GM18868 (cell line): ENCODE measurements at regions not wholly inside any gene's neighbourhood (a gene's known extent, or its start where the extent isn't known, plus 50 kb on each side); places are given as distances from the start of the nearest gene placed in this dataset.
A peak's percentile ranks its signal among the peaks of the same experiment; 100 is the strongest.
"Not testable (repeated sequence)": the region's sequence is repeated elsewhere in the genome, so short reads cannot be mapped to it uniquely, and the experiment has no call there.

Experiments
- ATAC-seq: cut with Tn5 transposase; IDR thresholded peaks from one replicate; pipeline ENCODE4 v1.9.1; 2021; ENCODE audit warnings: mild to moderate bottlenecking, moderate library complexity; ENCODE audit not compliant: unreplicated experiment

- ATAC-seq: no peak
These were observed 492.9 kb upstream of the ADGRL2 start for GRCh38 chr1:81307786-81308185.

- peak; percentile 55 for ATAC-seq
These were observed 494.7 kb upstream of the ADGRL2 start for GRCh38 chr1:81305997-81306452.

GRCh38 chr1:81304187-81304586 lies 496.5 kb upstream of the ADGRL2 start:
- no peak for ATAC-seq

GRCh38 chr1:81299892-81300291 lies 500.8 kb upstream of the ADGRL2 start:
- no peak for ATAC-seq

GRCh38 chr1:81298266-81298665 lies 502.5 kb upstream of the ADGRL2 start:
- ATAC-seq: no peak

- no peak for ATAC-seq
These were observed 504.1 kb upstream of the ADGRL2 start for GRCh38 chr1:81296601-81297000.

- no peak for ATAC-seq
These were observed 510.4 kb upstream of the ADGRL2 start for GRCh38 chr1:81290326-81290725.

GRCh38 chr1:81288689-81289088 lies 512.0 kb upstream of the ADGRL2 start:
- ATAC-seq: no peak

GRCh38 chr1:81287411-81288080 lies 513.2 kb upstream of the ADGRL2 start:
- no peak for ATAC-seq

GRCh38 chr1:81270051-81270450 lies 530.7 kb upstream of the ADGRL2 start:
- no peak for ATAC-seq

GRCh38 chr1:81264976-81265375 lies 535.8 kb upstream of the ADGRL2 start:
- no peak for ATAC-seq

- ATAC-seq: no peak
These were observed 540.9 kb upstream of the ADGRL2 start for GRCh38 chr1:81259625-81260411.

- no peak for ATAC-seq
These were observed 546.2 kb upstream of the ADGRL2 start for GRCh38 chr1:81254560-81254959.

- no peak for ATAC-seq
These were observed 546.7 kb upstream of the ADGRL2 start for GRCh38 chr1:81254068-81254467.

GRCh38 chr1:81252471-81253151 lies 548.1 kb upstream of the ADGRL2 start:
- ATAC-seq: no peak

GRCh38 chr1:81250825-81251224 lies 549.9 kb upstream of the ADGRL2 start:
- ATAC-seq: not testable (repeated sequence)

- not testable (repeated sequence) for ATAC-seq
These were observed 555.5 kb upstream of the ADGRL2 start for GRCh38 chr1:81245084-81245715.

- ATAC-seq: not testable (repeated sequence)
These were observed 556.1 kb upstream of the ADGRL2 start for GRCh38 chr1:81244612-81245011.

GRCh38 chr1:81242103-81242502 lies 558.6 kb upstream of the ADGRL2 start:
- ATAC-seq: no peak

- no peak for ATAC-seq
These were observed 562.6 kb upstream of the ADGRL2 start for GRCh38 chr1:81238129-81238528.

GRCh38 chr1:81237473-81238089 lies 563.2 kb upstream of the ADGRL2 start:
- no peak for ATAC-seq
